Neural crest cell (in vitro differentiated cells): ENCODE measurements at regions not wholly inside any gene's neighbourhood (a gene's known extent, or its start where the extent isn't known, plus 50 kb on each side); places are given as distances from the start of the nearest gene placed in this dataset.

Experiments
- DNase-seq: peaks from one replicate; pipeline ENCODE4 v3.0.0; 2021; ENCODE audit warnings: low read depth, mixed read lengths, low spot score
- H3K27ac Mint-ChIP-seq: one replicate; pipeline ENCODE4 v1.8.0; 2021; ENCODE audit warnings: mild to moderate bottlenecking, mixed read lengths; ENCODE audit not compliant: unreplicated experiment
- H3K27me3 Mint-ChIP-seq: 2 replicates; pipeline ENCODE4 v1.8.0; 2021; ENCODE audit warnings: low read depth, mild to moderate bottlenecking, mixed read lengths
- H3K36me3 Mint-ChIP-seq: 2 replicates; pipeline ENCODE4 v1.8.0; 2021; ENCODE audit warnings: low read depth, mild to moderate bottlenecking, mixed read lengths
- H3K4me1 Mint-ChIP-seq: 2 replicates; pipeline ENCODE4 v1.8.0; 2021; ENCODE audit warnings: mixed read lengths
- H3K4me3 Mint-ChIP-seq: one replicate; pipeline ENCODE4 v1.8.0; 2021; ENCODE audit warnings: mild to moderate bottlenecking, mixed read lengths
- H3K9me3 Mint-ChIP-seq: 2 replicates; pipeline ENCODE4 v1.8.0; 2021; ENCODE audit warnings: mixed read lengths
- TF ChIP-seq, protein P1 (sequence below): fragments of 200-600 bp; sonication (generic); conservative IDR thresholded peaks from 2 replicates; pipeline ENCODE4 v1.5.0; 2021; ENCODE audit warnings: antibody characterized with exemption, mild to moderate bottlenecking

DNA sequence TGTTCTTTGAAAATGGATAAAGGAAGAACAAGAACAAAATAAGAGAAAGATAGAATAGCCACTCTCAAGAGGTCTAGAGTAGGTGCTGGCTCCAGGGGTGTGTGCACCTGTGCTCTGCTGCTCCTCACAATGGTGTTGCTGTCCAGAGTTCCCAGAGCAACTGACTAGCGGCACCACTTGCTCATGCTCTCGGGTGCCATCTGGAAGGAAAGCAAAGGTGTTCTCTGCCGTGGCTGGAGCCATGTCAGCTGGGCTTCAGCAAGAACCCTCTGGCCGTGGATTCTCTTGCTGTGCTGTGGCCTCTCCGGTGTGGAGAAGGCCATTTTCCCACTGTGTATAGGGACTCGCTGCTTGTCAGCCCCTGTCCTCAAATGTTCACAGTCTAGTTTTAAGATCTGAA is 114.6 kb upstream of the TEX51 start:
- DNase-seq = no peak
- H3K9me3 Mint-ChIP-seq = no peaks in the 10 kb centered on the region
- no peaks in the 10 kb centered on the region for H3K27me3 Mint-ChIP-seq
- H3K27ac Mint-ChIP-seq = no peak overlapping the region
- H3K36me3 Mint-ChIP-seq = no peaks in the 10 kb centered on the region
- H3K4me3 Mint-ChIP-seq = no peak overlapping the region
- TF ChIP-seq, protein P1, sequence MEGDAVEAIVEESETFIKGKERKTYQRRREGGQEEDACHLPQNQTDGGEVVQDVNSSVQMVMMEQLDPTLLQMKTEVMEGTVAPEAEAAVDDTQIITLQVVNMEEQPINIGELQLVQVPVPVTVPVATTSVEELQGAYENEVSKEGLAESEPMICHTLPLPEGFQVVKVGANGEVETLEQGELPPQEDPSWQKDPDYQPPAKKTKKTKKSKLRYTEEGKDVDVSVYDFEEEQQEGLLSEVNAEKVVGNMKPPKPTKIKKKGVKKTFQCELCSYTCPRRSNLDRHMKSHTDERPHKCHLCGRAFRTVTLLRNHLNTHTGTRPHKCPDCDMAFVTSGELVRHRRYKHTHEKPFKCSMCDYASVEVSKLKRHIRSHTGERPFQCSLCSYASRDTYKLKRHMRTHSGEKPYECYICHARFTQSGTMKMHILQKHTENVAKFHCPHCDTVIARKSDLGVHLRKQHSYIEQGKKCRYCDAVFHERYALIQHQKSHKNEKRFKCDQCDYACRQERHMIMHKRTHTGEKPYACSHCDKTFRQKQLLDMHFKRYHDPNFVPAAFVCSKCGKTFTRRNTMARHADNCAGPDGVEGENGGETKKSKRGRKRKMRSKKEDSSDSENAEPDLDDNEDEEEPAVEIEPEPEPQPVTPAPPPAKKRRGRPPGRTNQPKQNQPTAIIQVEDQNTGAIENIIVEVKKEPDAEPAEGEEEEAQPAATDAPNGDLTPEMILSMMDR = no peak
- H3K4me1 Mint-ChIP-seq = peaks cover 14% of the 10 kb centered on the region

DNA sequence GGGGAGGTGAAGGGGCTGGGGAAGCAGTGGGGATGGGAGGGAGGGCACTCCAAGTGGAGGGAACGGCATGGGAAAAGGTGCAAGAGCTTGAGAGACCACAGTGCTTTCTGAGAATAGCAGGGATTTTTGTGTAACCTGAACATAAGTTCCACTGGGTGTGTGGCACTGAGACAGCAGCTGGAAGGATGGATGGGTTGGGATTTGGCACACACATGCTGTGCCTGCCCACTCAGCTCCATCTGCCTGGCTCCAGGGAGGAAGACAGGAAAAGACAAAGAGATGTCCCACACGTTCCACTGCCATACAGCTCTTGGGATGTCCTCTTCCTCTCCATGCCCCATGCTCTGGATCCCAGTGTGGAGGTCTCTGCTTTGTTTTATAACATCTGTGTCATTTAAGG is 114.1 kb upstream of the TEX51 start:
- H3K4me3 Mint-ChIP-seq = no peak overlapping the region
- no peaks in the 10 kb centered on the region for H3K9me3 Mint-ChIP-seq
- H3K27me3 Mint-ChIP-seq = no peaks in the 10 kb centered on the region
- peaks cover 12% of the 10 kb centered on the region for H3K4me1 Mint-ChIP-seq
- H3K36me3 Mint-ChIP-seq = no peaks in the 10 kb centered on the region
- no peak for DNase-seq
- no peak overlapping the region for H3K27ac Mint-ChIP-seq
- TF ChIP-seq, protein P1 = no peak

DNA sequence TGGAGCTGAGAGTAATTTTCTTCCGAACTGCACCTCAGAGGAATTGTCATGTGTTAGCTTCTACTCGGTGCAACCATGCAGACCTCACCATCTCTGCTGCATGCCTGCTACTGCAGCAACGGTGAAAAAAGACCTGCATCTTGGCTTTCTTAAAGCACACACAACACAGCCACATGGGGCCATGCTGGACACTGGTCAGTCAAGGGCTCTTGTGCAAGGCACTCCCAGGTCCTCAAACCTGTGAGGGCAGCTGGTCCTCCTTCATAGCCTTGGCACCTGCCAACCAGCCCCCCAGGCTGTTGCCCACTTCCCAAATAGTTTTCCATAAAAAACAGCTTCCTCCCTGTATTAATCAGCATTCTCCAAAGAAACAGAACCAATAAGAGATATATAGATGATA is 113.5 kb upstream of the TEX51 start:
- Mint-ChIP-seq H3K9me3 (no peaks in the 10 kb centered on the region), H3K4me1 (peaks cover 12% of the 10 kb centered on the region), H3K27me3 (no peaks in the 10 kb centered on the region), H3K4me3 (no peak overlapping the region), H3K36me3 (no peaks in the 10 kb centered on the region), H3K27ac (no peak overlapping the region)
- TF ChIP-seq, protein P1 = no peak
- DNase-seq = no peak

GRCh38 chr2:126785862-126786261 is 112.8 kb upstream of the TEX51 start:
- TF ChIP-seq, protein P1 = no peak
- no peaks in the 10 kb centered on the region for H3K36me3 Mint-ChIP-seq
- no peak for DNase-seq
- H3K4me3 Mint-ChIP-seq = no peak overlapping the region
- no peaks in the 10 kb centered on the region for H3K27me3 Mint-ChIP-seq
- no peak overlapping the region for H3K27ac Mint-ChIP-seq
- peaks cover 12% of the 10 kb centered on the region for H3K4me1 Mint-ChIP-seq
- no peaks in the 10 kb centered on the region for H3K9me3 Mint-ChIP-seq

- no peak overlapping the region for H3K4me3 Mint-ChIP-seq
- no peak for DNase-seq
- no peaks in the 10 kb centered on the region for H3K27me3 Mint-ChIP-seq
- no peaks in the 10 kb centered on the region for H3K36me3 Mint-ChIP-seq
- H3K9me3 Mint-ChIP-seq = no peaks in the 10 kb centered on the region
- no peak overlapping the region for H3K27ac Mint-ChIP-seq
- H3K4me1 Mint-ChIP-seq = peaks cover 12% of the 10 kb centered on the region
- TF ChIP-seq, protein P1 = no peak
These were observed 111.9 kb upstream of the TEX51 start for GRCh38 chr2:126786765-126787164.

DNA sequence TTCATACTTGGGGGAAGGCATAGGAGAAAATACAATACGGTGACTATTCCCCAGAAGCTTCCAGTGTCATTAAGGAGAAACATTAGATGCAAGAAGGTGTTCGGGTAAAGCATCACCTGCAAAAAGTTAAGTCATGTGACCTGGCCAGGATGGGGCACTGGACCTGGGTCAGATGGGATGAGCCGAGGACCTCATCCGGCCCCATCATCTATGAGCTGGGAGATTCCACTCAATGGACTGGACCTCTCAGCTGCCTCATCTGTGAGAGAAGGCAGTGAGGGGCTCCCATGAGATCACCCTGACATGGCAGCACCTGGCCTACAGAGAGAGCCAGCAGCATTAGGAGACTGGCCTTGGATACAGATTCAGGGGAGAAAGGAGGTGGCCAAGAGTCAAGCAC is 111.4 kb upstream of the TEX51 start:
- TF ChIP-seq, protein P1 = no peak
- Mint-ChIP-seq H3K4me3 (no peak overlapping the region), H3K27me3 (no peaks in the 10 kb centered on the region), H3K4me1 (peaks cover 12% of the 10 kb centered on the region), H3K27ac (no peak overlapping the region), H3K9me3 (no peaks in the 10 kb centered on the region), H3K36me3 (no peaks in the 10 kb centered on the region)
- DNase-seq = no peak
